ENCODE measurements at regions not wholly inside any gene's neighbourhood (a gene's known extent, or its start where the extent isn't known, plus 50 kb on each side); places are given as distances from the start of the nearest gene placed in this dataset.
A peak's percentile ranks its signal among the peaks of the same experiment; 100 is the strongest.

GRCh38 chr3:159789017-159789416, 199.6 kb upstream of the IL12A start (continued):
- no peak for TF ChIP-seq ZNF514 (tag by site-specific recombination; IDR thresholded peaks at IDR 0.05)
- TF ChIP-seq ZNF404 (tag by site-specific recombination; IDR thresholded peaks at IDR 0.05) = no peak
- TF ChIP-seq ZNF707 (tag by site-specific recombination; IDR thresholded peaks at IDR 0.05) = no peak
- TF ChIP-seq, protein P1, sequence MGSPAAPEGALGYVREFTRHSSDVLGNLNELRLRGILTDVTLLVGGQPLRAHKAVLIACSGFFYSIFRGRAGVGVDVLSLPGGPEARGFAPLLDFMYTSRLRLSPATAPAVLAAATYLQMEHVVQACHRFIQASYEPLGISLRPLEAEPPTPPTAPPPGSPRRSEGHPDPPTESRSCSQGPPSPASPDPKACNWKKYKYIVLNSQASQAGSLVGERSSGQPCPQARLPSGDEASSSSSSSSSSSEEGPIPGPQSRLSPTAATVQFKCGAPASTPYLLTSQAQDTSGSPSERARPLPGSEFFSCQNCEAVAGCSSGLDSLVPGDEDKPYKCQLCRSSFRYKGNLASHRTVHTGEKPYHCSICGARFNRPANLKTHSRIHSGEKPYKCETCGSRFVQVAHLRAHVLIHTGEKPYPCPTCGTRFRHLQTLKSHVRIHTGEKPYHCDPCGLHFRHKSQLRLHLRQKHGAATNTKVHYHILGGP (tag by site-specific recombination; IDR thresholded peaks at IDR 0.05) = no peak
- no peak for TF ChIP-seq ZNF248 (tag by site-specific recombination; IDR thresholded peaks at IDR 0.05)
- no peak for TF ChIP-seq ZNF174 (tag by site-specific recombination; IDR thresholded peaks at IDR 0.05)
- no peak for TF ChIP-seq ZSCAN16 (tag by site-specific recombination; IDR thresholded peaks at IDR 0.05)
- TF ChIP-seq INSM2 (tag by site-specific recombination; IDR thresholded peaks at IDR 0.05) = no peak

DNA sequence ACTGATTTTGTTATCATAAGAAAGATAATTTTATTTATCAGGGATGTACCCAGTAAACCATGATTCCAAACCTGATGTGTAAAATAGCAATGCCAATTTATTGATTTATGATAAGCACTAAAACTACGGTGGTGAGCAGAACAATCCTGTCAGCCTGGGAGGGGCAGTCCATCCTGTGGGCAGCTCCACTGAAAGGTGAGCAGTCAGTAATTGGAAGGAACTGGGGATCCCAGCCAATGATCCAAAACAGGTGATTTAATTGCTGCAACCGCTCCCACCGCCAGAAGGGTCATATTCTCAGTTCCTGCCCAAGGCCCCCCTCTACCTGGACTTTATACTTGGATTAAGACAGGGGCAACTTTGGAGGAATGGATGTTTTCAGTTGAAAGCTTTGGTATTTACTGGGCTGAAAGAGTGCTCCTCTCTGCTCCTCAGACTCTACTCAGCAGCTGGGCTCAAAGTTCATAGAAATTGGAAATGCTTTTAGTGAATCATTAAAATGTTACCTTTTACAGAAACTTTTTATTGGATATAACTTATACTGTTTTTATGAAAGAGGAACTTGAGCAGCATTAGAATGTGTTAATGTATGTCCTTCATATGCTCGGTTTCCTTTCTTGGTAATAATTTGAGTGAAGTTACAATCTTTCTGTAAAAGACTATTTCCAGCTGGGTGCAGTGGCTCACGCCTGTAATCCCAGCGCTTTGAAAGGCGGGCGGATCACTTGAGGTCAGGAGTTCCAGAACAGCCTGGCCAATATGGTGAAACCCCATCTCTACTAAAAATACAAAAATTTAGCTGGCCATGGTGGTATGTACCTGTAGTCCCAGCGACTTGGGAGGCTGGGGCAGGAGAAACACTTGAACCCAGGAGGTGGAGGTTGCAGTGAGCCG, 198.6 kb upstream of the IL12A start:
- no peaks in the 10 kb centered on the region for H3K9me3 ChIP-seq (ENCODE audit: control insufficient read depth, insufficient read depth, low read depth, low read length)
- ChIA-PET POLR2A (no interaction called here), CTCF (no interaction called here)
- TF ChIP-seq ZNF560 (tag by site-specific recombination; IDR thresholded peaks at IDR 0.05; ENCODE audit: borderline replicate concordance) (no peak), WT1 (tag by site-specific recombination; IDR thresholded peaks at IDR 0.05) (no peak), TRIM28 (IDR thresholded peaks at IDR 0.05; ENCODE audit: borderline replicate concordance, low read length) (no peak)
- TF ChIP-seq, protein P2, sequence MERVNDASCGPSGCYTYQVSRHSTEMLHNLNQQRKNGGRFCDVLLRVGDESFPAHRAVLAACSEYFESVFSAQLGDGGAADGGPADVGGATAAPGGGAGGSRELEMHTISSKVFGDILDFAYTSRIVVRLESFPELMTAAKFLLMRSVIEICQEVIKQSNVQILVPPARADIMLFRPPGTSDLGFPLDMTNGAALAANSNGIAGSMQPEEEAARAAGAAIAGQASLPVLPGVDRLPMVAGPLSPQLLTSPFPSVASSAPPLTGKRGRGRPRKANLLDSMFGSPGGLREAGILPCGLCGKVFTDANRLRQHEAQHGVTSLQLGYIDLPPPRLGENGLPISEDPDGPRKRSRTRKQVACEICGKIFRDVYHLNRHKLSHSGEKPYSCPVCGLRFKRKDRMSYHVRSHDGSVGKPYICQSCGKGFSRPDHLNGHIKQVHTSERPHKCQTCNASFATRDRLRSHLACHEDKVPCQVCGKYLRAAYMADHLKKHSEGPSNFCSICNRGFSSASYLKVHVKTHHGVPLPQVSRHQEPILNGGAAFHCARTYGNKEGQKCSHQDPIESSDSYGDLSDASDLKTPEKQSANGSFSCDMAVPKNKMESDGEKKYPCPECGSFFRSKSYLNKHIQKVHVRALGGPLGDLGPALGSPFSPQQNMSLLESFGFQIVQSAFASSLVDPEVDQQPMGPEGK (tag by site-specific recombination; IDR thresholded peaks at IDR 0.05) = no peak
- TF ChIP-seq, protein P3, sequence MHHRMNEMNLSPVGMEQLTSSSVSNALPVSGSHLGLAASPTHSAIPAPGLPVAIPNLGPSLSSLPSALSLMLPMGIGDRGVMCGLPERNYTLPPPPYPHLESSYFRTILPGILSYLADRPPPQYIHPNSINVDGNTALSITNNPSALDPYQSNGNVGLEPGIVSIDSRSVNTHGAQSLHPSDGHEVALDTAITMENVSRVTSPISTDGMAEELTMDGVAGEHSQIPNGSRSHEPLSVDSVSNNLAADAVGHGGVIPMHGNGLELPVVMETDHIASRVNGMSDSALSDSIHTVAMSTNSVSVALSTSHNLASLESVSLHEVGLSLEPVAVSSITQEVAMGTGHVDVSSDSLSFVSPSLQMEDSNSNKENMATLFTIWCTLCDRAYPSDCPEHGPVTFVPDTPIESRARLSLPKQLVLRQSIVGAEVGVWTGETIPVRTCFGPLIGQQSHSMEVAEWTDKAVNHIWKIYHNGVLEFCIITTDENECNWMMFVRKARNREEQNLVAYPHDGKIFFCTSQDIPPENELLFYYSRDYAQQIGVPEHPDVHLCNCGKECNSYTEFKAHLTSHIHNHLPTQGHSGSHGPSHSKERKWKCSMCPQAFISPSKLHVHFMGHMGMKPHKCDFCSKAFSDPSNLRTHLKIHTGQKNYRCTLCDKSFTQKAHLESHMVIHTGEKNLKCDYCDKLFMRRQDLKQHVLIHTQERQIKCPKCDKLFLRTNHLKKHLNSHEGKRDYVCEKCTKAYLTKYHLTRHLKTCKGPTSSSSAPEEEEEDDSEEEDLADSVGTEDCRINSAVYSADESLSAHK (tag by site-specific recombination; IDR thresholded peaks at IDR 0.05) = no peak
- no peak overlapping the region for H3K27ac ChIP-seq (ENCODE audit: extremely low read depth, low read depth, low read length)
- no peak overlapping the region for H3K4me3 ChIP-seq (ENCODE audit: low read depth, low read length)
- H3K4me1 ChIP-seq (ENCODE audit: control insufficient read depth, insufficient read depth, low read length) = peaks cover 30% of the 10 kb centered on the region
- H3K36me3 ChIP-seq (ENCODE audit: control insufficient read depth in 2 of 2, insufficient read depth in 1 of 2, low read length in 2 of 2) = no peaks in the 10 kb centered on the region

DNA sequence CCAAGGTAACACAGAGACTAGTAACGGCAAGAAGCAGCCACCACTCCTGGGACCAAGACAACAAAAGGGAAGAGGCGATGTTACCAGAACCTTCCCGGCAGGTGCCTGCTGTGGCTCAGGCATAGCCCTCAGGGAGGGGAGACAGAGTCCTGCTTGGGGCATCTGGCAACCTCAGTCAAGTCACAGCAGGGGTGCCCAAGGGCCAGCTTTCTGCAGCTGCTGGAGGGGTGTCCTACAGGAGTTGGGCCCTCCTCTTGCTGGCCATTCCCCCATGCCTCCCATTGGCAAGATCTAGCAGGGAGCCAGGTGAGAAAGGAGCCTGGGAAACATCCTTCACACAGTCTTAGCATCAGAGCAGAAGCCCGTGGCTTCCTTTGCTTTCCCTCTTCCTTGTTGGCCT, 197.3 kb upstream of the IL12A start:
- no peaks in the 10 kb centered on the region for H3K9me3 ChIP-seq (ENCODE audit: control insufficient read depth, insufficient read depth, low read depth, low read length)
- TF ChIP-seq, protein P4, sequence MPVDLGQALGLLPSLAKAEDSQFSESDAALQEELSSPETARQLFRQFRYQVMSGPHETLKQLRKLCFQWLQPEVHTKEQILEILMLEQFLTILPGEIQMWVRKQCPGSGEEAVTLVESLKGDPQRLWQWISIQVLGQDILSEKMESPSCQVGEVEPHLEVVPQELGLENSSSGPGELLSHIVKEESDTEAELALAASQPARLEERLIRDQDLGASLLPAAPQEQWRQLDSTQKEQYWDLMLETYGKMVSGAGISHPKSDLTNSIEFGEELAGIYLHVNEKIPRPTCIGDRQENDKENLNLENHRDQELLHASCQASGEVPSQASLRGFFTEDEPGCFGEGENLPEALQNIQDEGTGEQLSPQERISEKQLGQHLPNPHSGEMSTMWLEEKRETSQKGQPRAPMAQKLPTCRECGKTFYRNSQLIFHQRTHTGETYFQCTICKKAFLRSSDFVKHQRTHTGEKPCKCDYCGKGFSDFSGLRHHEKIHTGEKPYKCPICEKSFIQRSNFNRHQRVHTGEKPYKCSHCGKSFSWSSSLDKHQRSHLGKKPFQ (tag by site-specific recombination; IDR thresholded peaks at IDR 0.05) = no peak
- TF ChIP-seq ZNF140 (tag by site-specific recombination; IDR thresholded peaks at IDR 0.05) (no peak), ZNF529 (tag by site-specific recombination; IDR thresholded peaks at IDR 0.05; ENCODE audit: insufficient replicate concordance) (no peak), ZIC2 (tag by site-specific recombination; IDR thresholded peaks at IDR 0.05) (peak; percentile 57)
- CTCF ChIA-PET = no interaction called here

More for the DNA sequence above, 197.3 kb upstream of the IL12A start:
- Histone ChIP-seq H3K4me1 (ENCODE audit: control insufficient read depth, insufficient read depth, low read length) (peaks cover 26% of the 10 kb centered on the region), H3K27ac (ENCODE audit: extremely low read depth, low read depth, low read length) (no peak overlapping the region), H3K4me3 (ENCODE audit: low read depth, low read length) (no peak overlapping the region), H3K36me3 (ENCODE audit: control insufficient read depth in 2 of 2, insufficient read depth in 1 of 2, low read length in 2 of 2) (no peaks in the 10 kb centered on the region)
- POLR2A ChIA-PET = no interaction called here

Data from HEK293 (cell line).